ENCODE measurements at regions not wholly inside any gene's neighbourhood (a gene's known extent, or its start where the extent isn't known, plus 50 kb on each side); places are given as distances from the start of the nearest gene placed in this dataset.

DNA sequence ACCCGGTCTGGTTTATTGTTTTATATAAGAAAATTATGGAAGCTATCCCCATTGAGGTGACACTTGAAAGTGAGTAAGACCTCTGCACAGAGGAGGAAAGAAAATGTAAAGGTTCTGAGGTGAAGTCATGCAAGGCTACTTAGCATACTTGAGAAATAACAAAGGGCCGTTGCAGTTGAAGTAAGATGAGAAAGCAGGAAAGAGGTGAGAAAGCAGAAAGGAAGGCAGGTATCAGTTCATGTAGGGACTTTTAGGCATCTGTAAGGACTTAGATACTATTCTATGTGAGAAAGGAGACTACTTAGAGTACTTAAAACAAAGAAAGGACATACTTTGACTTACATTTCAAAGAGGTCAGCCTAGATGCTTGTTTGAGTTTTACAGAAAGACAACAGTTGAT, 84.7 kb downstream of the CASP12 start:
- TF ChIP-seq, protein P1, sequence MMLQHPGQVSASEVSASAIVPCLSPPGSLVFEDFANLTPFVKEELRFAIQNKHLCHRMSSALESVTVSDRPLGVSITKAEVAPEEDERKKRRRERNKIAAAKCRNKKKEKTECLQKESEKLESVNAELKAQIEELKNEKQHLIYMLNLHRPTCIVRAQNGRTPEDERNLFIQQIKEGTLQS (IDR thresholded peaks at IDR 0.05; ENCODE audit: insufficient read depth, low read depth, low read length): no peak
- TF ChIP-seq, protein P2, sequence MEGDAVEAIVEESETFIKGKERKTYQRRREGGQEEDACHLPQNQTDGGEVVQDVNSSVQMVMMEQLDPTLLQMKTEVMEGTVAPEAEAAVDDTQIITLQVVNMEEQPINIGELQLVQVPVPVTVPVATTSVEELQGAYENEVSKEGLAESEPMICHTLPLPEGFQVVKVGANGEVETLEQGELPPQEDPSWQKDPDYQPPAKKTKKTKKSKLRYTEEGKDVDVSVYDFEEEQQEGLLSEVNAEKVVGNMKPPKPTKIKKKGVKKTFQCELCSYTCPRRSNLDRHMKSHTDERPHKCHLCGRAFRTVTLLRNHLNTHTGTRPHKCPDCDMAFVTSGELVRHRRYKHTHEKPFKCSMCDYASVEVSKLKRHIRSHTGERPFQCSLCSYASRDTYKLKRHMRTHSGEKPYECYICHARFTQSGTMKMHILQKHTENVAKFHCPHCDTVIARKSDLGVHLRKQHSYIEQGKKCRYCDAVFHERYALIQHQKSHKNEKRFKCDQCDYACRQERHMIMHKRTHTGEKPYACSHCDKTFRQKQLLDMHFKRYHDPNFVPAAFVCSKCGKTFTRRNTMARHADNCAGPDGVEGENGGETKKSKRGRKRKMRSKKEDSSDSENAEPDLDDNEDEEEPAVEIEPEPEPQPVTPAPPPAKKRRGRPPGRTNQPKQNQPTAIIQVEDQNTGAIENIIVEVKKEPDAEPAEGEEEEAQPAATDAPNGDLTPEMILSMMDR (IDR thresholded peaks at IDR 0.05; ENCODE audit: control extremely low read depth in 1 of 3, insufficient read depth in 1 of 3, low read depth in 1 of 3, low read length in 3 of 3): no peak
- TF ChIP-seq RFX5 (IDR thresholded peaks at IDR 0.05; ENCODE audit: borderline replicate concordance, low read depth, low read length): no peak

All from H1 (cell line).